Fibroblast of skin of back (primary cell): ENCODE measurements at regions not wholly inside any gene's neighbourhood (a gene's known extent, or its start where the extent isn't known, plus 50 kb on each side); places are given as distances from the start of the nearest gene placed in this dataset.

ENCODE experiments used
- DNase-seq: peaks from one replicate; pipeline ENCODE4 v3.0.0-alpha.2; 2013

- DNase-seq, result no peak
Measured at GRCh38 chr12:45633733-45634132, 95.8 kb upstream of the ARID2 start.

- DNase-seq, result no peak
Measured at GRCh38 chr12:45634273-45634917, 95.1 kb upstream of the ARID2 start.

- DNase-seq, result no peak
Measured at GRCh38 chr12:45637242-45637641, 92.3 kb upstream of the ARID2 start.

- DNase-seq, result peak; percentile 73
Measured at GRCh38 chr12:45637706-45638105, 91.8 kb upstream of the ARID2 start.

GRCh38 chr12:45638386-45638785 lies 91.1 kb upstream of the ARID2 start:
- DNase-seq, result no peak

- DNase-seq, result peak; percentile 9
Measured at GRCh38 chr12:45644541-45644940, 85.0 kb upstream of the ARID2 start.

- DNase-seq, result no peak
Measured at GRCh38 chr12:45646851-45647581, 82.5 kb upstream of the ARID2 start.

- no peak for DNase-seq
Measured at GRCh38 chr12:45648070-45648469, 81.4 kb upstream of the ARID2 start.

- no peak for DNase-seq
Measured at GRCh38 chr12:45651029-45651428, 78.5 kb upstream of the ARID2 start.

GRCh38 chr12:45654002-45654665 lies 75.4 kb upstream of the ARID2 start:
- DNase-seq, result no peak

- no peak for DNase-seq
Measured at GRCh38 chr12:45655186-45655585, 74.3 kb upstream of the ARID2 start.

- DNase-seq, result no peak
Measured at GRCh38 chr12:45655743-45656142, 73.8 kb upstream of the ARID2 start.

GRCh38 chr12:45658020-45658419 lies 71.5 kb upstream of the ARID2 start:
- DNase-seq, result no peak

- peak; percentile 65 for DNase-seq
Measured at GRCh38 chr12:45660330-45660729, 69.2 kb upstream of the ARID2 start.

- no peak for DNase-seq
Measured at GRCh38 chr12:45663455-45663854, 66.1 kb upstream of the ARID2 start.

- DNase-seq, result no peak
Measured at GRCh38 chr12:45665941-45666340, 63.6 kb upstream of the ARID2 start.

- DNase-seq, result no peak
Measured at GRCh38 chr12:45666396-45666795, 63.1 kb upstream of the ARID2 start.

- DNase-seq, result no peak
Measured at GRCh38 chr12:45666816-45667215, 62.7 kb upstream of the ARID2 start.

- no peak for DNase-seq
Measured at GRCh38 chr12:45667761-45668160, 61.7 kb upstream of the ARID2 start.

GRCh38 chr12:45668641-45669040 lies 60.9 kb upstream of the ARID2 start:
- DNase-seq, result no peak

- DNase-seq, result no peak
Measured at GRCh38 chr12:45669093-45669492, 60.4 kb upstream of the ARID2 start.

GRCh38 chr12:45669792-45670191 lies 59.7 kb upstream of the ARID2 start:
- DNase-seq, result no peak

- no peak for DNase-seq
Measured at GRCh38 chr12:45670346-45671065, 59.0 kb upstream of the ARID2 start.
